DMS153 (cell line): ENCODE measurements at regions not wholly inside any gene's neighbourhood (a gene's known extent, or its start where the extent isn't known, plus 50 kb on each side); places are given as distances from the start of the nearest gene placed in this dataset.
A peak's percentile ranks its signal among the peaks of the same experiment; 100 is the strongest.

Source experiments
- DNase-seq: peaks from one replicate; lab custom pipeline; 2025; lab: John Stamatoyannopoulos, UW

GRCh38 chr7:25314731-25315267, 86.5 kb upstream of the NPVF start:
- DNase-seq, result peak; percentile 47

- DNase-seq, result no peak
These were observed 88.1 kb upstream of the NPVF start for GRCh38 chr7:25316366-25316765.

DNA sequence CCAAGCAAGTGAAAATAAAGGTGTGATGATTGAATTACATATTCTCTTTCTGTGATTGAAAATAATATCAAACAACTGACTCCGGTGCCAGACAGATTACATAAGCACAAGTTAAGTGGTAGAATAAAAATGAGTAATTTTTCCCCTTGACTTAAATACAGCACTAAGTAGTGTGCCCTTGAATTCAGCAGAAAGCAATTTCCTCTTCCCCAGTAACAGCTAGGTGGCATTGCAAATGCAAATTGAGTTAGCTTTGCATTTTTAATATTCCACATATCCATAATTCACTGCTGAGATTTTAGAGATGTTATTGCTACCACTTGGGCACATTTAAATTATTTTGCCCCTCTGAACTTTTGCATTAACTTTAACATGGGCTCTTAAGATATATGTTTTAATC, 89.8 kb upstream of the NPVF start:
- no peak for DNase-seq

DNA sequence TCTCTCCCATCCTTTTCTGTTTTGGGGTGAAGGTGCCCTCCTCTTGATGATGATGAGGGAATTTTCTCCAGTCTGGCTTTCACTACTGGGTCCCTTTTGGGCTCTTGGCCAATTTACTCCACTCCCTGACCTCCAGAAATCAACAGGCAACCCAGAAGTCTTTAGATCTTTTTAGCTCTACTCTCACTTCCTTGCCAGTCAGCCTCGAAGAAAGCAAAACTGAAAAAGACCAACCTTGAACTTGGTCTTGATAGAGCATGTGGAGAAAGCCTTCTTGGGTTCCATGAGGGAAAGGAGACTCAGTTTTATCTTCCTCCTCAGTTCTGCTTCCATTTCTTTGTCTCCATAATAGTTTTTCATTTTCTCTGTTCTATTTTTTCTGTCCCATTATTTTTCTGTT, 91.4 kb upstream of the NPVF start:
- DNase-seq, result no peak

- DNase-seq, result no peak
These were observed 92.5 kb upstream of the NPVF start for GRCh38 chr7:25320791-25321190.

- DNase-seq, result no peak
These were observed 93.1 kb upstream of the NPVF start for GRCh38 chr7:25321424-25321823.

DNA sequence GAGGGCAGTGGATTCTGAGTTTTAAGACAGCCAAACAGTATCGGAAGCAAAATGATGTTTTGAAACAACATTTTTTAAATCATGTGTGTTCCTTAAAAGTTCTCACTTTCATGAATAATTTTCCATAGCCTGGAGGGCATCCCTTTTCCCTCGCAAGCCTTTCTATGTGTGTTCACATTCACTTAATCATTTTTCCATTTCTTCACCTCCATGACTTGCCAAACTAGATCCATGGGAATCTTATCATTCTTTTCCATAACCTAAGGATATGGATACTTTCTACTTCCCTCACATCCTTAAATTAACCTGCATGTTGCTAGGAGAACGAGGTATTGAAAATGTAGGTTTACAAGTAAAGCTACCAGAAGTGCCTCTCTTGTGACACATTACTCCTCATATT, 94.2 kb upstream of the NPVF start:
- DNase-seq, result no peak

GRCh38 chr7:25325186-25325757, 97.0 kb upstream of the NPVF start:
- DNase-seq, result no peak

- DNase-seq, result no peak
These were observed 98.3 kb upstream of the NPVF start for GRCh38 chr7:25326501-25327156.

- DNase-seq, result no peak
These were observed 101.5 kb upstream of the NPVF start for GRCh38 chr7:25329815-25330214.

DNA sequence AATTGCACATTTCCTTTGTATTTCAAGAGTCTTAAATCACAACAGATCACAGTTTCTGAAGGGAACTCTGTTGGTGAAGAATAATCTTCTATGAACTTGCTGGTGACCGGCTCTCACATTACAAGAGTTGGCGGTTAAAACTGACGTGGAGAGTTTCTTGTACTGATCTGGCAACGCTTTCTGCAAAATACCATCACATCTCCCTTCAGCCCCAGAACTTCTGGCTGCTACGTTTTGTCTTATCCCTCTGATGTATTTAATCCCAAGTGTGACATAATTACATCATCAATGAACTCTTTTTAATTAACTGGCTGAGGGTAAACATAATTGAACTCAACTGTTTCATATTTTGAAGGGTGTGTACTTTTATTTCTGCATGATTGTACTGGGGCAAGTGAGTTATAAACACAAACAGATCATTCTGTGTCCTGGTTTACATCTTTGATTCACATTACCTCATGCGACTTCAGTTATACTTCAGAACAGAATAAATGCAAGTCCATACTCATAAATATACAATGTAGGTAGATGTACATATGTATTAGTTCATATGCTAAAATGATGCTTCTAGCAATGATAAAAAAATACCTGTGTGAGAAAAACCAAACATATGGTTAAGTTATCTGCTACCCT, 105.1 kb upstream of the NPVF start:
- DNase-seq, result no peak

- no peak for DNase-seq
These were observed 119.2 kb upstream of the NPVF start for GRCh38 chr7:25347360-25348066.

DNA sequence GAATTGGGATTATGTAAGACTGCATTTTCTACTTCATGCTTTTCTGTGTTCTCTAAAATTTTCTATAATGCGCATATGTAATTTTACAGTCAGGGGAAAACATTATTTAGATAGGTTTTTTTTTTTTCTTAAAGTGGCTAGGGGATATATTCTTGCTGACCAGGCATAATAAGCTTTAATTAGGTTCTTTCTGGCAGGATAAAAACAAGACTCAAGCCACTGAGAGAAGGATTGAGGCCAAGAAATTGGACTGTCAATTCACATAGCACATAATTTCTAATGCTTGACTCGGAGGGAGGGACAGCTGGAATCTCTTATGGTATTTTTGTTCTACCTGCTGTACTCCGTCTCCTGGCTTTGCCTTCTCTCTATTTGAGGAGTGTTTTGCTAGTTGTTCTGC, 119.8 kb upstream of the NPVF start:
- no peak for DNase-seq

DNA sequence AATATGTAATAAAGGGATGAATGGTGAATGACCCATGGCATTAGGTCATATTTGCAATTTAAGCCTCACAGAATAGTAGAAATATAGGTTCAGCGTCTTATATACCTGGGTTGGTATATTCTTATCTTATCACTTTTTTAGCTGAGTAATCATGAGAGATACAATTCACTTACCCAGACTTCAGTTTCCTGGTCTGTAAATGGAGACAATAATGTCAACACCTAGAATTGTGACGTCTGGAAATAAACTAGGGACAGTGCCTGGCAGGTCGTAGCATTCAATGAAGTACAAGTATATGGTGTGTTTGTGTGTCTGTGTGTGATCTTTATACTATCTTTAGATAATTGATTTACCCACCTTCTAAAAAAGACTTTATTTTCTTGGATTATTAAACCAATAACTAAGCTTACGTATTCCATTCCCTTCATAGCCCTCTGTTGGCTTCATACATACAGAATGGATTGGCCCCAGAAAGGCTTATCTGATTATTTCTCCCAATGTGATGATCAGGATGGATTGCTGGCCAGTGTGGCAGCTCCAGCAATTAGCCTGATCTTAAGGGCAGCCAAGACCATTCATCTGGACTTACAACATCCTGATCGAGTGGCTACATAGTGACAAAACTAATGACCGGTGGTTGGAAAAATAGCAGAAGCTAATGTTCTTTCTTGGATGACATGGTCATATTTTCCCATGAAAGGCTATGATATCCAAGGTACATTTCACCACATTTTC, 121.2 kb upstream of the NPVF start:
- peak; percentile 28 for DNase-seq

DNA sequence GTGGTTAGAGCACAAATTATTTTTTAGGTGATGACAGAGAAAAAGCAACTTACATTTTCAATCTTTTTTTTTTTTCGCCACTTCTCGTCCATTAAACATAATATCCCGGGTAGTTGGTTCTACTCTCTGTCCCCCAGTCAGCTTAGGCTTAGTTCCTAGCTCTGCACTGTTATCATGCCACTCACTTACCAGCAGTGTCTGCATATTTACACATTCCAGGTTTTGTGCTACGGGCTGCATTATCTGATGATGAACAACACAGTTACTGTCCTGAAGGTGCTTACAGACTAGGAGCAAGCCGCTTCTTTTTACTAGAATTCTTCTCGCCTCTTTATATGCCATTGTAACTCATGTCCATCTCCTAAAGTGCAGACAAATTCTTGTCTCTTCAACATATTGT, 121.8 kb upstream of the NPVF start:
- no peak for DNase-seq

- no peak for DNase-seq
These were observed 123.5 kb upstream of the NPVF start for GRCh38 chr7:25351761-25352160.

DNA sequence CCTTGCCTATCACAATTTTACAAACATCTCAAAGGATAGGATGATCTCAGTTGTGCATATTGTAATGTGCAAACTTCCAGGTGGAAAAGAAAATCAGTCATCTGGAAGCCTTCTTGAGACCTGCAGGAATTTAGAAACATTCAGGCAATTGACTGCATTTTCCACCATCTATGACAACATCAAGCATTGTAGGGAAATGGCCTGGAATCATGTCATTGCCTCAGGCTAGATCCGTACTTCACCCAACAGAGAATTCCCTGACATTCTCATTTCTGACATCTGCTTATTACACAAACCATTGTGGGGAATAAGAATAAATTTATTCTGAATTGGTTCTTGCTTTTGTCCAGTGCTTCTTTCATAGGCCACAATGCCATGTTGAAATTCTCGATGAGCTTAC, 124.9 kb upstream of the NPVF start:
- DNase-seq, result no peak

GRCh38 chr7:25353732-25354131, 125.4 kb upstream of the NPVF start:
- DNase-seq, result no peak

DNA sequence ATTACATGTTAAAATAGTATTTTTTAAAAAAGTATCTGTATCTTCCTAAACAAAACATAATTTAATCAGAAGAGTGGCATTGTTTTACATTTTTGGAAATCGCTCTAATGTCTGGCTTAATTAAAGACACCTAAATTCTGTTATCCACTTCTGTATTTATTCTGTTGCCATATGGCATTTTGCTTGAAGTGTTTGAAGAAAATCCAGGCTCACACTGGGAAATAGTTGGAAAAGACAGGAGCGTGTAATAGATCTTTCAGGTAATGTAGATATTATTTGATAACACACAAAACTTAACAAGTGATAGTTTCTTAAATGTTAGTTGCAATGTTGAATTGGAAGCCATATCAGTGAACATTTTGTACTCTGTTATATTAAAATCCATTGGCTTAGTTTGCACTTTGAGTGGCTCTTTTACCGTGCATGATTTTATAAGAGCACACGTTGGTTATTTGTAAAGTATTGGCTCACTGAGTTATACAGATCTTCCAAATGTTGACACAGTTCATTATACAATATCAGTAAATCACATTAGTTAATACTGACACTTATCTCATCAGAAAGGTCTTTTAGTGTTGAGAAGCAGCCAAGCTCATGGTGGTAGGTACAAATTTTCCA, 128.4 kb upstream of the NPVF start:
- DNase-seq, result no peak

GRCh38 chr7:25358926-25359325, 130.6 kb upstream of the NPVF start:
- no peak for DNase-seq

DNA sequence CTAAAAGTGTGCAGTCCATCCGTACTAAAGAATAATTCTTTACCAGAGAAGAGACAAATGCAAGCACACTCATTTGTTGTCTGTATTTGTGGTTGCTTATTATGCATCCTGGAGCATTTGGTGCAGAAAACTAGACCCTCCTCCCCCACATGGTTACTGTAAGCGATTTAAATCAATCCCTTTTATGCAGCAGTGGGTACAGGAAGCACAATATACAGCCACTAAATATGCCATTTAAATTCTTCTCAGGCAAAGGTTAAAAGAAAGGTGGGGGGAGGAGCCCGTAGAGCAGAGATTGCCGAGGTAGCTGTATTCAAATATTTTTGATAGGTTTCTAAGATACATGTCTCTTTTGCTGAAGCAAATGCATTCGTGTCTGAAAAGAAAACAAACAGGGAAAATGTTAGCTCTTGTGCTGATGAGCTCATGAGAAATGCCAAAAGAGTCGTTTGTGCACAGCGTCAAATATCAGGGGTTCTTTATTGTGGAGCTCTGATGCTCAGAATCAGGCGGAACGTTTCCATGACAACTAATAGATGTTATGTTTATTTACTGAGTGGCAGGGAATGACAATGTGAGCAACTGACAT, 131.3 kb upstream of the NPVF start:
- peak; percentile 99 for DNase-seq
